ENCODE measurements at regions not wholly inside any gene's neighbourhood (a gene's known extent, or its start where the extent isn't known, plus 50 kb on each side); places are given as distances from the start of the nearest gene placed in this dataset.

GRCh38 chr10:106217627-106218026 lies 946.9 kb downstream of the SORCS1 start:
- WGBS (ENCODE audit: insufficient coverage) = 93% methylated on average over 2 of the region's 3 CpGs
- Histone ChIP-seq H3K27ac (ENCODE audit: insufficient read depth in 1 of 2, low read depth in 1 of 2, low read length in 2 of 2, poor library complexity in 1 of 2, severe bottlenecking in 2 of 2) (no peak overlapping the region), H3K9me3 (ENCODE audit: control extremely low read depth in 1 of 5, control insufficient read depth in 4 of 5, insufficient read depth in 2 of 5, low read depth in 1 of 5, low read length in 4 of 5) (no peaks in the 10 kb centered on the region), H3K4me3 (ENCODE audit: control insufficient read depth in 1 of 7, extremely low read depth in 1 of 7, insufficient read depth in 4 of 7, low read depth in 2 of 7, low read length in 6 of 7) (no peak overlapping the region), H3K4me1 (ENCODE audit: control extremely low read depth in 1 of 4, control insufficient read depth in 4 of 4, insufficient read depth in 4 of 4, low read length in 3 of 4) (no peaks in the 10 kb centered on the region), H3K36me3 (ENCODE audit: control insufficient read depth in 4 of 4, insufficient read depth in 4 of 4, low read length in 3 of 4) (no peaks in the 10 kb centered on the region), H3K27me3 (replicated peaks in 2 of 5; ENCODE audit: control insufficient read depth in 4 of 5, insufficient read depth in 5 of 5, low read length in 4 of 5) (no peaks in the 10 kb centered on the region)
- DNase-seq = no peak
- POLR2A ChIA-PET = no interaction called here
- CTCF ChIA-PET = no interaction called here

GRCh38 chr10:106216085-106216484 lies 948.4 kb downstream of the SORCS1 start:
- ChIA-PET CTCF (no interaction called here), POLR2A (no interaction called here)
- H3K9me3 ChIP-seq (ENCODE audit: control extremely low read depth in 1 of 5, control insufficient read depth in 4 of 5, insufficient read depth in 2 of 5, low read depth in 1 of 5, low read length in 4 of 5) = no peaks in the 10 kb centered on the region
- H3K27ac ChIP-seq (ENCODE audit: insufficient read depth in 1 of 2, low read depth in 1 of 2, low read length in 2 of 2, poor library complexity in 1 of 2, severe bottlenecking in 2 of 2) = no peak overlapping the region
- DNase-seq = no peak
- H3K4me1 ChIP-seq (ENCODE audit: control extremely low read depth in 1 of 4, control insufficient read depth in 4 of 4, insufficient read depth in 4 of 4, low read length in 3 of 4) = no peaks in the 10 kb centered on the region
- H3K27me3 ChIP-seq (replicated peaks in 2 of 5; ENCODE audit: control insufficient read depth in 4 of 5, insufficient read depth in 5 of 5, low read length in 4 of 5) = no peaks in the 10 kb centered on the region
- H3K36me3 ChIP-seq (ENCODE audit: control insufficient read depth in 4 of 4, insufficient read depth in 4 of 4, low read length in 3 of 4) = no peaks in the 10 kb centered on the region
- 80% methylated on average over 1 of the region's 2 CpGs for WGBS (ENCODE audit: insufficient coverage)
- no peak overlapping the region for H3K4me3 ChIP-seq (ENCODE audit: control insufficient read depth in 1 of 7, extremely low read depth in 1 of 7, insufficient read depth in 4 of 7, low read depth in 2 of 7, low read length in 6 of 7)

GRCh38 chr10:106214243-106214642 lies 950.3 kb downstream of the SORCS1 start:
- no peak overlapping the region for H3K4me3 ChIP-seq (ENCODE audit: control insufficient read depth in 1 of 7, extremely low read depth in 1 of 7, insufficient read depth in 4 of 7, low read depth in 2 of 7, low read length in 6 of 7)
- DNase-seq = no peak
- H3K27me3 ChIP-seq (replicated peaks in 2 of 5; ENCODE audit: control insufficient read depth in 4 of 5, insufficient read depth in 5 of 5, low read length in 4 of 5) = no peaks in the 10 kb centered on the region
- CTCF ChIA-PET = no interaction called here
- POLR2A ChIA-PET = interaction anchor here (0.6 kb wide), 1 partner anchor 19 kb away, joined by 6 read pairs; no protein-coding TSS in a partner anchor
- no peaks in the 10 kb centered on the region for H3K36me3 ChIP-seq (ENCODE audit: control insufficient read depth in 4 of 4, insufficient read depth in 4 of 4, low read length in 3 of 4)
- no peak overlapping the region for H3K27ac ChIP-seq (ENCODE audit: insufficient read depth in 1 of 2, low read depth in 1 of 2, low read length in 2 of 2, poor library complexity in 1 of 2, severe bottlenecking in 2 of 2)
- no peaks in the 10 kb centered on the region for H3K4me1 ChIP-seq (ENCODE audit: control extremely low read depth in 1 of 4, control insufficient read depth in 4 of 4, insufficient read depth in 4 of 4, low read length in 3 of 4)
- no peaks in the 10 kb centered on the region for H3K9me3 ChIP-seq (ENCODE audit: control extremely low read depth in 1 of 5, control insufficient read depth in 4 of 5, insufficient read depth in 2 of 5, low read depth in 1 of 5, low read length in 4 of 5)
- WGBS (ENCODE audit: insufficient coverage) = no CpG with 5 or more reads among the region's 2 CpGs

- POLR2A ChIA-PET = no interaction called here
- WGBS (ENCODE audit: insufficient coverage) = no CpG with 5 or more reads among the region's 1 CpG
- H3K9me3 ChIP-seq (ENCODE audit: control extremely low read depth in 1 of 5, control insufficient read depth in 4 of 5, insufficient read depth in 2 of 5, low read depth in 1 of 5, low read length in 4 of 5) = no peaks in the 10 kb centered on the region
- no peaks in the 10 kb centered on the region for H3K4me1 ChIP-seq (ENCODE audit: control extremely low read depth in 1 of 4, control insufficient read depth in 4 of 4, insufficient read depth in 4 of 4, low read length in 3 of 4)
- no peaks in the 10 kb centered on the region for H3K36me3 ChIP-seq (ENCODE audit: control insufficient read depth in 4 of 4, insufficient read depth in 4 of 4, low read length in 3 of 4)
- H3K4me3 ChIP-seq (ENCODE audit: control insufficient read depth in 1 of 7, extremely low read depth in 1 of 7, insufficient read depth in 4 of 7, low read depth in 2 of 7, low read length in 6 of 7) = no peak overlapping the region
- no peaks in the 10 kb centered on the region for H3K27me3 ChIP-seq (replicated peaks in 2 of 5; ENCODE audit: control insufficient read depth in 4 of 5, insufficient read depth in 5 of 5, low read length in 4 of 5)
- H3K27ac ChIP-seq (ENCODE audit: insufficient read depth in 1 of 2, low read depth in 1 of 2, low read length in 2 of 2, poor library complexity in 1 of 2, severe bottlenecking in 2 of 2) = no peak overlapping the region
- DNase-seq = no peak
- CTCF ChIA-PET = no interaction called here
Measured at GRCh38 chr10:106213493-106213892, 951.0 kb downstream of the SORCS1 start.

- ChIA-PET POLR2A (no interaction called here), CTCF (no interaction called here)
- Histone ChIP-seq H3K4me1 (ENCODE audit: control extremely low read depth in 1 of 4, control insufficient read depth in 4 of 4, insufficient read depth in 4 of 4, low read length in 3 of 4) (no peaks in the 10 kb centered on the region), H3K36me3 (ENCODE audit: control insufficient read depth in 4 of 4, insufficient read depth in 4 of 4, low read length in 3 of 4) (no peaks in the 10 kb centered on the region), H3K4me3 (ENCODE audit: control insufficient read depth in 1 of 7, extremely low read depth in 1 of 7, insufficient read depth in 4 of 7, low read depth in 2 of 7, low read length in 6 of 7) (no peak overlapping the region), H3K27ac (ENCODE audit: insufficient read depth in 1 of 2, low read depth in 1 of 2, low read length in 2 of 2, poor library complexity in 1 of 2, severe bottlenecking in 2 of 2) (no peak overlapping the region), H3K9me3 (ENCODE audit: control extremely low read depth in 1 of 5, control insufficient read depth in 4 of 5, insufficient read depth in 2 of 5, low read depth in 1 of 5, low read length in 4 of 5) (no peaks in the 10 kb centered on the region), H3K27me3 (replicated peaks in 2 of 5; ENCODE audit: control insufficient read depth in 4 of 5, insufficient read depth in 5 of 5, low read length in 4 of 5) (no peaks in the 10 kb centered on the region)
- no peak for DNase-seq
Measured at GRCh38 chr10:106198275-106198674, 966.2 kb downstream of the SORCS1 start.

- H3K27me3 ChIP-seq (replicated peaks in 2 of 5; ENCODE audit: control insufficient read depth in 4 of 5, insufficient read depth in 5 of 5, low read length in 4 of 5) = no peaks in the 10 kb centered on the region
- no peak overlapping the region for H3K27ac ChIP-seq (ENCODE audit: insufficient read depth in 1 of 2, low read depth in 1 of 2, low read length in 2 of 2, poor library complexity in 1 of 2, severe bottlenecking in 2 of 2)
- H3K4me1 ChIP-seq (ENCODE audit: control extremely low read depth in 1 of 4, control insufficient read depth in 4 of 4, insufficient read depth in 4 of 4, low read length in 3 of 4) = no peaks in the 10 kb centered on the region
- H3K9me3 ChIP-seq (ENCODE audit: control extremely low read depth in 1 of 5, control insufficient read depth in 4 of 5, insufficient read depth in 2 of 5, low read depth in 1 of 5, low read length in 4 of 5) = no peaks in the 10 kb centered on the region
- no peak overlapping the region for H3K4me3 ChIP-seq (ENCODE audit: control insufficient read depth in 1 of 7, extremely low read depth in 1 of 7, insufficient read depth in 4 of 7, low read depth in 2 of 7, low read length in 6 of 7)
- peak; percentile 7 to 18 (median 13) for DNase-seq
- POLR2A ChIA-PET = no interaction called here
- CTCF ChIA-PET = interaction anchor here (0.6 kb wide), 1 partner anchor 223 kb away, joined by 3 read pairs; no protein-coding TSS in a partner anchor
- no peaks in the 10 kb centered on the region for H3K36me3 ChIP-seq (ENCODE audit: control insufficient read depth in 4 of 4, insufficient read depth in 4 of 4, low read length in 3 of 4)
- WGBS (ENCODE audit: insufficient coverage) = no CpG with 5 or more reads among the region's 2 CpGs
Measured at GRCh38 chr10:106189292-106189691, 975.2 kb downstream of the SORCS1 start.

GRCh38 chr10:106185951-106186350 lies 978.6 kb downstream of the SORCS1 start:
- Histone ChIP-seq H3K4me3 (ENCODE audit: control insufficient read depth in 1 of 7, extremely low read depth in 1 of 7, insufficient read depth in 4 of 7, low read depth in 2 of 7, low read length in 6 of 7) (no peak overlapping the region), H3K9me3 (ENCODE audit: control extremely low read depth in 1 of 5, control insufficient read depth in 4 of 5, insufficient read depth in 2 of 5, low read depth in 1 of 5, low read length in 4 of 5) (no peaks in the 10 kb centered on the region), H3K36me3 (ENCODE audit: control insufficient read depth in 4 of 4, insufficient read depth in 4 of 4, low read length in 3 of 4) (no peaks in the 10 kb centered on the region), H3K27ac (ENCODE audit: insufficient read depth in 1 of 2, low read depth in 1 of 2, low read length in 2 of 2, poor library complexity in 1 of 2, severe bottlenecking in 2 of 2) (no peak overlapping the region), H3K27me3 (replicated peaks in 2 of 5; ENCODE audit: control insufficient read depth in 4 of 5, insufficient read depth in 5 of 5, low read length in 4 of 5) (no peaks in the 10 kb centered on the region), H3K4me1 (ENCODE audit: control extremely low read depth in 1 of 4, control insufficient read depth in 4 of 4, insufficient read depth in 4 of 4, low read length in 3 of 4) (no peaks in the 10 kb centered on the region)
- CTCF ChIA-PET = interaction anchor here (0.6 kb wide), 1 partner anchor 13 kb away, joined by 3 read pairs; no protein-coding TSS in a partner anchor
- WGBS (ENCODE audit: insufficient coverage) = 100% methylated on average over 1 of the region's 2 CpGs
- DNase-seq = no peak
- POLR2A ChIA-PET = no interaction called here
